ELR (cell line): ENCODE measurements at regions not wholly inside any gene's neighbourhood (a gene's known extent, or its start where the extent isn't known, plus 50 kb on each side); places are given as distances from the start of the nearest gene placed in this dataset.
"Not testable (repeated sequence)": the region's sequence is repeated elsewhere in the genome, so short reads cannot be mapped to it uniquely, and the experiment has no call there.

Experiments
- DNase-seq: peaks from one replicate; pipeline ENCODE4 v3.0.0-alpha.2; 2015; ENCODE audit warnings: low read depth

DNA sequence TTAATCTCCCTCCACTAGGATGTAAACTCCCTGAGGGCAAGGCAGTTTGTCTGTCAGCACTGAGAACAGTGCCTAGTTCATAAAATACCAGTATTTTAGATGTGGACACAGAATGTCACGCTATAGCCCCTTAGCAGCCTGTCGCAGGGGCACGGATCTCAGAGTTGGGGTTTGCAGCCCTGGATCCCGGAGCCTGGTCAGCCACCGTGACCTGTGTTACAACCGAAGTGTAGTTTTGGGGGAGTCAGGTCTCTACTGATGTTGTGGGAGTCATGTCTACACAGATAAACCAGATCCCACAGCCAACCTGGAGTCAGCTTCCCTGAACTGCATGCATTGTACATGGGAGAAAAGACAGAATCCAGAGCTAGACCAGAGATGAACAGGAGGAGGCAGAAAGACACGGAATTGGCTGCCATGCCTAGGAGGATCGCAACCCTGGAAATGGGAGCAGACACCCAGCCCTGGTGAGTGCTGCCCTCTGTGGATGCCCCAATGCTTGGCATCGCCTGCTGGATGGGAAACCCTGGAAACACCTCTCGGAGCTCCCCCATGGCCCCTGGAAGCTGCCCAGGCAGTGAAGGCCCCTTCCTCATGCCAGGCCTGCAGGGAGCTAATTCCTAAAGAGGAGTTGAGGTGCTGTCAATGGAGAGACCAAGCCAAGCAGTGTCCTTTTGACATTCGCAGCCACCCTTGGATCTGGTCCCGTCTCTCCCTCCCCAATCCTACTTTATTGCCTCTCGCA is 851.3 kb downstream of the TBC1D22A start:
- DNase-seq = no peak

GRCh38 chr22:47613181-47613580 is 850.7 kb downstream of the TBC1D22A start:
- not testable (repeated sequence) for DNase-seq

- no peak for DNase-seq
Measured at GRCh38 chr22:47612311-47612910, 850.0 kb downstream of the TBC1D22A start.

- DNase-seq = no peak
Measured at GRCh38 chr22:47610764-47611163, 848.3 kb downstream of the TBC1D22A start.

GRCh38 chr22:47610281-47610680 is 847.8 kb downstream of the TBC1D22A start:
- no peak for DNase-seq

- DNase-seq = no peak
Measured at GRCh38 chr22:47609653-47610052, 847.2 kb downstream of the TBC1D22A start.

GRCh38 chr22:47608421-47608820 is 846.0 kb downstream of the TBC1D22A start:
- no peak for DNase-seq

GRCh38 chr22:47607486-47607885 is 845.0 kb downstream of the TBC1D22A start:
- DNase-seq = no peak

DNA sequence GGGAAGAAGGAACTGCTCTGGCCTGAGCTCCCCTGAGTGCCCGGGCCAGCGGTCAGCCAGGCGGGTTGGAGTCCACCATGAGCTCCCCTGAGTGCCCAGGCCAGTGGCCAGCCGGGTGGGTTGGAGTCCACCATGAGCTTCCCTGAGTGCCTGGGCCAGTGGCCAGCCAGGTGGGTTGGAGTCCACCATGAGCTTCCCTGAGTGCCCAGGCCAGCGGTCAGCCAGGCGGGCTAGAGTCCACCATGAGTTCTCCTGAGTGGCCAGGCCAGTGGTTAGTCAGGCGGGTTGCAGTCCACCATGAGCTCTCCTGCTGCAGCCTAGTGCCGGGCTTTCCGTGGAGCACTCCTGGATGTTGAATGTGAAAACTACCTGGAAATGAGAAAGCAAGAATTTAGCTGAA is 844.0 kb downstream of the TBC1D22A start:
- no peak for DNase-seq

DNA sequence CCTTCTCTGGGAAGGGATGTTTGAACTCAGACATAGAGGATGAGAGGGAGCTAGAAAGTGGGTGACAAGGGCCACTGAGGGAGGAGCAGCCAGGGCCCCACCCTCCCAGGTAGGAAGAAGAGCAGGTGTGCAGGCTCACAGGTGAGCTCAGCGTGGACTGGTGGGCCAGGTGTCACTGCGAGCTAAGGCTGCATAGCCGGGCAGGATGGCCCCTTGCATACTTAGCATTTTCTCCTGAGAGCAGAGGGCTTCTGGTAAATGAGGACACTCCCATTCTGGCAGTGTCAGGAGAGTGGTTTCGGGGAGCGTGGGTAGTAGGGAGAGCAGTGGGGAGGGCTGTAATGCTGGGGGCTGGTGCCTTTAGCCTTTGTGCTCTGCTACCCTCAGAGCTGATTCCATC is 843.4 kb downstream of the TBC1D22A start:
- DNase-seq = no peak

DNA sequence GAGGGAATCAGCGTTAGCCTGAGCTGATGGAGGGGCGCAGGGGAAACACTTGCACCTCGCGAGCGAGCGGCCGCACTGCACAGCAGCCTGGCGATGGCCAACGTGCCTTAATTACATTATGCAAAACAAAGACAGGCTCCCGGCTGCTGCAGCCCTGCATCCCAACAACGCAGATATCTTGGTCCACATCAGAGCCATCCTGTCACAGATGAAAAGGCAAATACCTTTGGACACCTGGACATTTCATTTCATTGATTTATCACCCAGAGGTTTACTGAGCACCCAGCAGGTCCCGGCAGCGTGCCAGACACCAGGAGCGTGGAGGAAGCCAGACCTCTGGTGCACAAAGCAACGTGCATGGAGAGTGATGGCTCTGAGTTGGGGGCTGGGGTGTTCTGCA is 843.0 kb downstream of the TBC1D22A start:
- no peak for DNase-seq

DNA sequence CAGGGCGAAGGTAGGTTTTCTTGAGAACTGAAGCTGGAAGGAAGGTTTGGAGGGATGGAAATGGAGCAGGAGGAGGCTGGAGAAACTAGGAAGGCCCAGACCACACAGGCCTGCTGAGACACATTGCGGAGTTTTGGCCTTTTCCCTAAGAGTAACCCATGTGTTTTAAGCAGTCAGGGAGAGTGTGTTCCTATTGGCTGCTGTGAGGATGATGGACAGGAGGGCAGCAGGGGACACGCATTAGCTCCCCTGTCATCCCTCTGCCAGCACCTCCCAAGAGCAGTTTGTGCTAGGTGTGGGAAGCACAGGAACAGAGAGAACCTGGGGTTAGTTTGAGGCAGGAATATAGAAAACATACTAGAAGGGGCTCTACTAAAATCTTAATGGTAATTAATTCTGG is 842.1 kb downstream of the TBC1D22A start:
- DNase-seq = no peak

DNA sequence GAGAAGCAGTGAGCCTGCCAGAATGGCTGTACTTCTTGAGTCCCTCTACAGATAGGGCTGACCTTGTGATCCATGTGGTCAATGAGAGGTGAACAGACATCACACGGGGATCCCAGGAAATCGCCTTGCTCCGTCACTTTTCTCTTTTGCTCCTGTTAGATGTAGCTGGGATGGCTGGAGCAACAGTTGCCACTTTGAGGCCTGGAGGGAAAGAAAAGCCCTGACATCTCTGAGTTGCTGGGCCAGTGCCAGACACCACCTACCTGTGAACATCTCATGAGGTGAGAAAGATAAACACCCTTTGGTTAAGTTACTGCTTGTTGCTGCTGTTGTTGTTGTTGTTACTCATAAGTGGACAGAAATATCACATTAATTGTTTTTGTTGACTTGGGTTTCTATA is 840.3 kb downstream of the TBC1D22A start:
- no peak for DNase-seq

DNA sequence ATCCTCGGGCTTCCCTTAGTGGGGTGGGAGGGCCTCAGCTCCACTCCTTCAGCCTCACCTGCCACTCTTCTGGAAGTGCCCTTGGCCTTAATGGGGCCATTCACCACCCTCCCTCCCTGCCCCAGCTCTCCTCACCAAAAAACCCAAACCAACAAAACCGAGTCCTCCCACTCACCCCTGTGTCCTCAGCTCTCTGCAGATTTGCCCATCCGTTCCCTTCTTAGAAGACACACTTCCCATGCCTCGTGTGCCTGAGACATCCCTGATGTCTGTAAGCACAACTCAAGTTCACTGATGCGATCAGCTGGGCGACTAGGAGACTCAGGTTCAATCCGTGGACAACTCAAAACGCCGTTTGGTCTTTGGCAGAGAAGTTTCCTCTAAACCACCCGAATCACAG is 839.2 kb downstream of the TBC1D22A start:
- DNase-seq = no peak

DNA sequence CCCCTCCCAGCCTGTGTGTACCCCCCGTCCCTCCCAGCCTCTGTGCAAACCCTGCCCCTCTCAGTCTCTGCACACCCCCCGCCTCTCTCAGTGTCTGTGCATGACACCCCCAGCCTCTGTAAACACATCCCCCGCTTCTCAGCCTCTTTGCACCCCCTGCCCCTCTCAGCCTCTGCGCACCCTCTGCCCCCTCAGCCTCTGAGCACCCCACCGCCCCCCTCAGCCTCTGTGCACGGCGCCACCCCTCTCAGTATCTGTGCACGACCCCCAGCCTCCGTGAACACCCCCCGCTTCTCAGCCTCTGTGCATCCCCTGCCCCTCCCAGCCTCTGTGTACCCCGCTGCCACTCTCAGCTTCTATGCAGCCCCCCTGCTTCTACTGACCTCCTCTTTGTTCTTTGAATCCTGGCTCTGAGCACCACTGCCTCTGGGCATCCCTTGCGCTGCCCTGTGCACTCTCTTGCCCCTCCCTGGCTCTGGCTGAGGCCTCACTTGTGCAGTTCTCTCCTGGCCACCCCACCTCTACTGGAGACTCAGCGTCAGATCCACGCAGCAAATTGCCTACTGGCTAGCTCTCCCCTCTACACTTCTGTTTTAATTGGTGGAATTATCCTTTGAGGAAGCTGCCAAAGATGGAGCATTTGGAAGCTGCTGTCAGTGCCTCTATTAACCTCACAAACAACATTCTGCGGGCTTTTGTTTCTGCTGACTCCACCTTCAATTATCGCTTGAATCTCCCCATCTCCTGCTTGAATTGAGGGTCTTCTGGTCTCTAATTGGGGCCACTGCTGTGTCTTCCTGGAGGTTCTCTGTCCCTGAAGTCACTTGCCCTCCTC is 838.6 kb downstream of the TBC1D22A start:
- DNase-seq = no peak

DNA sequence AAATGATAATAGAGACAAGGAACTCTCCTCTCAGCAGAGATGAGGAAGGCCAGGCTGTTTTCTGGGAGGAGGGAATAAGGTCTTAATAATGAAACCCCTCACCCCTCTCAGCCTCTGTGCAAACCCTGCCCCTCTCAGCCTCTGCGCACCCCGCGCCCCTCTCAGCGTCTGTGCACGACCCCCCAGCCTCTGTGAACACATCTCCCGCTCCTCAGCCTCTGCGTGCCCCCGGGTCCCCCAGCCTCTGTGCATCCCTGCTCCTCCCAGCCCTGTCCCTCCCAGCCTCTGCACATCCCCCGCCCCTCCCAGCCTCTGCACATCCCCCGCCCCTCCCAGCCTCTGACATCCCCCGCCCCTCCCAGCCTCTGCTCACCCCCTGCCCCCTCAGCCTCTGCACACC is 837.8 kb downstream of the TBC1D22A start:
- DNase-seq = no peak

DNA sequence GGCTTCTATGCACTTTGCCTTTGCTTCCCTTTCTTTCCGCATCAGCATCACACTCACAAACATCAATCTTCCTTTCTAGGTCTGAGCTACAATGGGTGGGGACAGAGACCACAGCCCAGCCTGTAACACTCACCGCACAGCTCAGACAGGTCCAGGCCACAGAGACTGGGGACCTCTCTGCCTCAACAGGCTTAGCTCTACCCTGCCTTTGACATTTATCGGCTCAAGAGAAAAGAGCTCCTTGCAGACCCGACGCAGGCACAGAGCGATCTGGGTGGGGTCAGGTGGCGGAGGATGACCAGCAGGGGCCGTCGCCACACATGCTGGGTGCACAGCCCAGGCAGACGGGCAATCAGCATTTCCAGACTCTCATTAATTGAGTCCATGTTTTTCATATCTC is 837.3 kb downstream of the TBC1D22A start:
- no peak for DNase-seq

GRCh38 chr22:47598864-47599263 is 836.4 kb downstream of the TBC1D22A start:
- DNase-seq = no peak

DNA sequence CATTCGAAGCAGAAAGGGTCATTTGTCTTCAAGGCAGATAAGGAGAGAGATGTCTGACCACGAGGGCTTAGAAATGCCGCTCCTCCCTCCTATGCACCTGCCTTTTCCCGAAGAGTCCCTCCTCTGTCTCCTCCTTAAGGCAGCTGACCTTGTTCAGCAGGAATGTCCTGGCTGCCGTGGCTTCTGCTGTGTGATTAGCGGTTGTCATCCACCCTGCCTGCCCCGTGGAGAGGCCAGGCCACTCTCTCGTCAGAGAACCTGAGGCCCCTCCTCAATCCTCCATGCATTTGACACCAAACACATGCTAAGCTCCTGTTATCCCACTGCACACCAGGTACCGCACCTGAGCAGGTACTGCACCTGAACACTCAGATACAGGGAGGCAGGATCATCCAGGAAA is 834.6 kb downstream of the TBC1D22A start:
- DNase-seq = no peak

- DNase-seq = no peak
Measured at GRCh38 chr22:47596176-47596690, 833.8 kb downstream of the TBC1D22A start.

GRCh38 chr22:47594836-47595521 is 832.5 kb downstream of the TBC1D22A start:
- no peak for DNase-seq

GRCh38 chr22:47593911-47594311 is 831.5 kb downstream of the TBC1D22A start:
- no peak for DNase-seq
